ENCODE measurements at regions not wholly inside any gene's neighbourhood (a gene's known extent, or its start where the extent isn't known, plus 50 kb on each side); places are given as distances from the start of the nearest gene placed in this dataset.

GRCh38 chr1:59128784-59129227 lies 168.1 kb upstream of the FGGY start:
- no peak for DNase-seq

- no peak for DNase-seq
Measured at GRCh38 chr1:59132295-59132694, 164.6 kb upstream of the FGGY start.

DNA sequence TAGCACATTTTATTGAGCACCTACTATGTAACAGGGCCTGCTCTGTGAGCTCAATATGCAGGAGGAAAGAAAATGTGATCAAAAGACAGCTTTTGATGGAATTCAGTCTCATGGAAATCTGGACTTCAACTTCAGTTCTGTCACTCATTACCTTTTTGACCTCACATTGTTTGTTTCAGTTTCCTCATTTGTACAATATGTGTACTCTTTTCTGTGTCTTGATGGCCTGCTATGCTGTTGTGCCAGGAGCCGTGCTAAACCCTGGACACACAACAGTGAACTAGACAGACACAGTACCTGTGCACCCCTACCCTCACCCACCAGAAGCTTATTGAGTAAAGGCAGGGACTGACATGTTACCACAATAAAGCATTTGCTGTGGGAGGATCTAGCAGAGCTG lies 162.9 kb upstream of the FGGY start:
- no peak for DNase-seq

- DNase-seq = no peak
Measured at GRCh38 chr1:59135761-59136255, 161.1 kb upstream of the FGGY start.

DNA sequence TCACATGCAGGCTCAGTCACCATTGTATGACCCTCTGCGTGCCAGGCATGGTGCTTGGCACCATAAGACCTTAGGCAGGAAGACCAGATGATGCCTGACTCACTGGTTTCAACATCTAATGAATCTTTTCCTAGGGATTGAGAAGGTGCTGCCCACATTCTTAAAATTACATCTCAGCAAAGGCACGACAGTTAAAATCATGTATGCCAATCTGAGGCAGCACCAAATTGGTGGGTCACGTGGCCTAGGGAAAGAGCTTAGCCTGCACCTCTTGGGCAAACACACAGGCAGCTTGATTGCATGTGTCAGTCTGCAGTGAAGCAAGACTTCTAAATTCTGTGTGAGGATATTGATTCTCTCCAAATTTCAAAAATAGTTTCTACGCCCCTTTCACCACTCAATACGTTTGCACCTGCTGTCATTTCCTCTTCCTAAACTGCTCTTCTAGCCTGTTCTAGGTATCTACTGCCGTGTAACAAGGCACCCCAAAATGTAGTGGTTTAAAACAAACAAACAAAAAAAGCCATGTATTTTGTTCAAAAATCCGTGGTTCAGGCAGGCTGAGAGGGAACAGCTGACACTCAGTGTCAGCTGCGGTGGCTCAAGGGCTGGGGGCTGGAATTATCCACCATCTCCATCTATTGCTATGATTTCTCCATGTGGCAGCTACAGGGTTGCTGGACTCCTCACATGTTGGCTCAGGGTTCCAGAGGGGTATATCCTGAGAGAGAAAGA lies 160.2 kb upstream of the FGGY start:
- no peak for DNase-seq

- no peak for DNase-seq
Measured at GRCh38 chr1:59137276-59137615, 159.6 kb upstream of the FGGY start.

GRCh38 chr1:59137968-59138367 lies 158.9 kb upstream of the FGGY start:
- DNase-seq = no peak

GRCh38 chr1:59138402-59138801 lies 158.5 kb upstream of the FGGY start:
- no peak for DNase-seq

- DNase-seq = no peak
Measured at GRCh38 chr1:59139396-59139795, 157.5 kb upstream of the FGGY start.

GRCh38 chr1:59141267-59141863 lies 155.5 kb upstream of the FGGY start:
- DNase-seq = no peak

- DNase-seq = no peak
Measured at GRCh38 chr1:59142311-59143132, 154.4 kb upstream of the FGGY start.

DNA sequence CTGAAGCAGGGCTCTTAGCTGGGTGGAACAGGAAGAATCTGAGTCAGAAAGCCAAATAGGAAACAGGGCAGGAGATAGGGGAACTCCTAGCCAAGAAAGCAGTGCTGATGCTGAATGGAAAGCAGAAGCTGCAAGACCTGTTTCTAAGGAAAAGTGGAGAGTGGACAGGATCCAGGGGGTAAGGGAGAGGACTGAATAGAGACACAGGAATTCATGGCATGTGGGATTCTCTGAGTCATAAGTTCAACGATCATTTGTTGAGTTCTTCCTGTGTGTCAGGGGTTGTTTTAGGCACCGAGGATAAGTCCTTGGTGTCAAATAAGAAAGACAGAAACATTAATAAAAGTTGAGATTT lies 153.8 kb upstream of the FGGY start:
- no peak for DNase-seq

DNA sequence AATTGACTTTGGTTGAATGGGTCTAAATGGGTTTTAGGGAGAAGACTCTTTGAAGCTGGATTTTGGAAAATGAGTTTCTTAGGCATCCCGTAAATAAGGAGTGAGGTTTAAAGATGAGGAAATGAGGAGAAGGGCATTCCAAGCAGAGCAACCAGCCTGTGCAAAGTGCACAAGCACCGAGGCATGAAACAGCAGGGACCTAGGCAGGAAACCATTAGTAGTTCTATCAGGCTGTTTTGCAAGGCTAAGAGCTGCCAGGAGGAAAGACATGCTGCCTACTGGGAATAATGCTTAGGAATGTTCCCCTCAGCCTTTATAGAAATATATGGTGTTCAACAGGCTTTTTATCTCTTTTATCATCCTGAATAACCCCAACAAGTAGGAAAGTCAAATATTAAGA lies 153.1 kb upstream of the FGGY start:
- no peak for DNase-seq

DNA sequence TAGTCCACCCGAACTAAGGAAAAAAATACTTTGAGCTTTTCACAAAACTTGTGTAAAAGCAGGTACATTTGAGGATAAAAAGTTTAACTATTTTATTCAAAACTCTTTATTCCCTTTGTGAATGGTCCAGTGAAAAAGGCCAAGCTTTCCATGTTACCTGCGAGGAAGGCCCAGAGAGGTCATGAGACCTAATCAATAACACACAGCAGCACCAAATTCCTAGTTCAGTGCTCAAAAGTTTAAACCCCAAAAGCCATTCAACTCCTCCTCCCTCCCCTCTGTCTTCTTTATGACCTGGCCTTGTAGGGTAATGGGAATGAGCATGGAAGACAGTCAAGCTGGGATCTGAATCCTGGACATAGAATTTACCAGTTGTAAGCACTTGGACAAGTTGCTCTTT lies 151.9 kb upstream of the FGGY start:
- DNase-seq = no peak

DNA sequence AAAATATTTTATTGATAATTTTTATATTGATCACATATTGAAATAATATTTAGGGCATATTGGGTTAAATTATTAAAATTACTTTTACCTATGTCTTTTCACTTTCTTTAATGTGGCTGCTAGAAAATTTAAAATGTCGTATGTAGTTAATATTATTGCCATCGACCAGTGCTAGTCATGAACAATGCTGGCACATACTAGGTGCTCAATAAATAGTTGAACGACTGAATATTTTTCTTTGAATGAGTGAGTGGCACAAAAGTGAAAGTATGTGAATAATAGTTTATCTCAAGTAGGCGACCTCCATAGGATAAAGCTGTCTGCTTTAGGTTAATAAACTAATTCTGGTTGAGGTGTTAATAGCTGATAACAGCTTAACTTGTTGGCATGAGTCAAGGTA lies 150.8 kb upstream of the FGGY start:
- no peak for DNase-seq

- DNase-seq = peak; percentile 27
Measured at GRCh38 chr1:59146651-59147358, 150.1 kb upstream of the FGGY start.

GRCh38 chr1:59149435-59149834 lies 147.5 kb upstream of the FGGY start:
- DNase-seq = no peak

GRCh38 chr1:59150577-59151386 lies 146.1 kb upstream of the FGGY start:
- no peak for DNase-seq

GRCh38 chr1:59151387-59151761 lies 145.5 kb upstream of the FGGY start:
- no peak for DNase-seq

DNA sequence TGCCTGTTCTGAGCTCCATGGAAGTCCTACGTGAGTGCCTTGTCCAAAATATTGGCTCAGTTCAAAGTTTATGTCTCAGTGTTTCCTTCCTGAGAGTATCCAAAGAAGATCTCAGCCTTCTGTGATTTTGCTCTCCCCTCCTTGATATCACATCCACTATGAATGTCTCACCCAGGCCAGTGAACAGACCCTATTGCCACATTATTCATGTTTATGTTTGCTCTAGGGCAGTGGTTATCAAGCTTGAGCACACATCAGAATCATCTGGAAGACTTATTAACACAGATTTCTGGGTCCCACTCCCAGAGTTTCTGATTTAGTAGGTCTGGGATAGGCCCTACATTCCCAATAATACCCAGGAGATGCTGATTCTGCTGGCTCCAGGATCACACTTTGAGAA lies 145.0 kb upstream of the FGGY start:
- no peak for DNase-seq

- DNase-seq = no peak
Measured at GRCh38 chr1:59152511-59152910, 144.4 kb upstream of the FGGY start.

- DNase-seq = no peak
Measured at GRCh38 chr1:59154401-59154800, 142.5 kb upstream of the FGGY start.

GRCh38 chr1:59155351-59155750 lies 141.5 kb upstream of the FGGY start:
- DNase-seq = no peak

Data from activated naive CD4-positive, alpha-beta T cell treated with anti-CD3 and anti-CD28 coated beads, Interleukin-2, amount 50 U/mL, for 16 hours (primary cell).